Naive thymus-derived CD8-positive, alpha-beta T cell (primary cell): ENCODE measurements at regions not wholly inside any gene's neighbourhood (a gene's known extent, or its start where the extent isn't known, plus 50 kb on each side); places are given as distances from the start of the nearest gene placed in this dataset.

ENCODE experiments used
- ATAC-seq, 2 donors: fragments of 150-1000 bp; cut with Tn5 transposase in 1 of 2; sonication (Bioruptor Pico), chemical (Tn5 transposase) in 1 of 2; 1 replicate in 1 of 2; 2 replicates in 1 of 2; pipeline ENCODE4 v1.10.0; 2021; ENCODE audit warnings: mild to moderate bottlenecking in 2 of 2, moderate library complexity in 2 of 2
- POLR2A ChIA-PET: fragments of 350-600 bp; sonication (Branson Sonifier 250); formaldehyde crosslinking; loops from one replicate; lab custom pipeline; 2021; ENCODE audit warnings: antibody characterized with exemption; lab: Charles Lee
- DNase-seq, 10 donors: peaks; one replicate each; pipeline versions ENCODE4 v3.0.0 to v3.0.0-alpha.2; 2020 to 2022
- H3K27ac Mint-ChIP-seq, 10 donors: one replicate each; pipeline ENCODE4 v1.8.0; 2020 to 2022; ENCODE audit warnings: mild to moderate bottlenecking in 10 of 10, mixed read lengths in 10 of 10, moderate library complexity in 4 of 10, inconsistent platforms in 1 of 10
- H3K27me3 Mint-ChIP-seq, 5 donors: one replicate each; pipeline ENCODE4 v1.8.0; 2021 to 2022; ENCODE audit warnings: mixed read lengths in 5 of 5
- H3K36me3 Mint-ChIP-seq, 3 donors: one replicate each; pipeline ENCODE4 v1.8.0; 2020 to 2022; ENCODE audit warnings: mixed read lengths in 3 of 3, mild to moderate bottlenecking in 2 of 3, inconsistent platforms in 1 of 3
- H3K4me1 Mint-ChIP-seq, 4 donors: one replicate each; pipeline ENCODE4 v1.8.0; 2021 to 2022; ENCODE audit warnings: mixed read lengths in 4 of 4
- H3K4me3 Mint-ChIP-seq, 10 donors: one replicate each; pipeline ENCODE4 v1.8.0; 2020 to 2022; ENCODE audit warnings: mild to moderate bottlenecking in 10 of 10, mixed read lengths in 10 of 10, moderate library complexity in 6 of 10, inconsistent platforms in 1 of 10
- H3K9me3 Mint-ChIP-seq, 9 donors: one replicate each; pipeline ENCODE4 v1.8.0; 2020 to 2022; ENCODE audit warnings: mixed read lengths in 9 of 9, mild to moderate bottlenecking in 3 of 9, inconsistent platforms in 1 of 9, moderate library complexity in 1 of 9

DNA sequence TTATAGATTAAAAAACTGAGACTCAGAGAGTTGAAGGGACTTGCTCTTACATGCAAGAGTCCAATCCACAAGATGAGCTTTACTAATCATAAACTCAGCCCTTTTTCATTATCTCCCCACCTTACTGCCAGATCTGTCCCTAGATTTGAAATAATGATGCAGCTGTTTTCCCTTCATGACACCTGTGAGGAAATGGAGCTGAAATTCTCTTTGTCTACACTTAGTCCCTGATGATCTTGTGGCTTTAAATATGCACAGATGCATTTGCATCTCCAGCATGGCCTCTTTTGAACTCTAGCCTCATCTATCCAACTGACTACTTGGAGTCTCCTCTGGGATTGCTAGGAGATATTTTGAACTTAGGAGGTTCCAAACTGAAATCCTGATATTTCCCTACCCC is 188.9 kb upstream of the AFF2 start:
- peaks cover 15 to 41% (median 35%) of the 10 kb centered on the region in 4 donors for H3K4me1 Mint-ChIP-seq
- peak overlapping the region in 7 of 10 donors; percentile 13 to 58 (median 39) for H3K4me3 Mint-ChIP-seq
- ATAC-seq (no peak), DNase-seq (no peak)
- peak overlapping the region in 7 of 10 donors; percentile 11 to 78 (median 71) for H3K27ac Mint-ChIP-seq
- H3K36me3 Mint-ChIP-seq = no peaks in the 10 kb centered on the region
- H3K27me3 Mint-ChIP-seq = no peaks in the 10 kb centered on the region
- H3K9me3 Mint-ChIP-seq = no peaks in the 10 kb centered on the region
- POLR2A ChIA-PET = interaction anchor here (2.1 to 2.4 kb wide), 2 partner anchors 22 to 70 kb away, joined by 5 to 7 read pairs; no protein-coding TSS in a partner anchor

DNA sequence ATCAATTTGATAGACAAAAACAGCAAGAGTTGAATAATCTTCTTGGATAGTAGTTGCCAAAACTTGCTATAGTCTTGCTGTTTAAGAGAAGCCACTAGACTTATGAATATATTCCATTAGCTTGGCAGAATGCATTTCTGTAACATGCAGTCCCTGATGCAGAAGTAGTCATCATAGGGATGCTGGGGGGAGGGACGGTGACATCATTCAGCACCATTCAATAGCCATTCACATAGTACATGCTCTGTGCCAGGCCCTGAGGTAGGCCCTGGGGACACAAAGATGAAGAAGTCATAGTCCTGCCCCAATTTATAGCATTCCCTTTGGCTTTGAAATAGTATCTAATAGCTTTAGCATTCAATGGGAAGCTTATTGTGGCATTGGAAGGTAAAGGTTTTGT is 185.5 kb upstream of the AFF2 start:
- no peak for ATAC-seq
- no peak overlapping the region for H3K4me3 Mint-ChIP-seq
- H3K36me3 Mint-ChIP-seq = no peaks in the 10 kb centered on the region

DNA sequence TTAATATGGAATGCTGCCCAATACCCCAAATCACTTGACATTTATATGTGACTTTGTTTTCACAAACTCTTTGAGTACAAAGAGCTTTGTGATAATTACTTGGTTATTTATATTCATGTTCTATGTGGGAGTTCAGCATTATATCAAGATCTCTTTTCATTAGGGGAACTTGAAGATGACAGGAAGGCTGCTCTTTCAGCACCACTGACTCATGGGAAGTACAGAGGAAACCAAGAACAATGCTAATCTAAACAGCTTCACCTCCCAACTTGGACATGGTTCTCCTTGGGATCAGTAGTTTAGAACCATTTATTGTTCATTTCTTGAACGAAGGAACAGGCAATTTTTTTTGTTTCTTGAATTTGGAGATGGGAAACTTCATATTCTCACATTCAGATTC is 184.0 kb upstream of the AFF2 start:
- Mint-ChIP-seq H3K9me3 (no peaks in the 10 kb centered on the region), H3K27ac (no peak overlapping the region)
- POLR2A ChIA-PET = no interaction called here

More for the DNA sequence above, 185.5 kb upstream of the AFF2 start:
- H3K27ac Mint-ChIP-seq = no peak overlapping the region
- DNase-seq = no peak
- POLR2A ChIA-PET = no interaction called here
- H3K27me3 Mint-ChIP-seq = no peaks in the 10 kb centered on the region
- no peaks in the 10 kb centered on the region for H3K9me3 Mint-ChIP-seq
- H3K4me1 Mint-ChIP-seq = peaks cover 9 to 27% (median 25%) of the 10 kb centered on the region in 4 donors

DNA sequence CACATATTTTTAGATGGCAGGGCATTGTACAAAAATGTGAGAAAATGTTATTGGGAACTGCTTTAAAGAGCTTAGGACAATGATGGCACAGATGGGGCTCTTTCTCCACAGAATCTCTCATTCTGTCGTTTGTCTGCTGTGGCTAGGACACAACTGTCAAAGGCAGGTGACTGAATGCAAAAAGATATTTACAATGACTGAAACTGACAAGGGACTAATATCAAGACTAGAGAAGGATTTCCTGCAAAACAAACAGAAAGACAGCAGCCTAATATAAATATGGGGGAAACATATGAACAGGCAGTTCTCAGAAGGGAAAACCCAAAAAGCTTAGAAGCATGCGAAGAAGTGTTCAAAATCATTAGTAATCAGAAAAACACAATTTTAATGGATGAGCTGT is 177.5 kb upstream of the AFF2 start:
- peaks cover 0 to 5% (median 2%) of the 10 kb centered on the region in 3 donors for H3K36me3 Mint-ChIP-seq
- H3K27me3 Mint-ChIP-seq = no peaks in the 10 kb centered on the region
- DNase-seq (no peak), ATAC-seq (no peak)
- POLR2A ChIA-PET = no interaction called here
- no peak overlapping the region for H3K4me3 Mint-ChIP-seq
- H3K9me3 Mint-ChIP-seq = peaks cover 0 to 13% (median 0%) of the 10 kb centered on the region in 9 donors
- no peak overlapping the region for H3K27ac Mint-ChIP-seq
- no peaks in the 10 kb centered on the region for H3K4me1 Mint-ChIP-seq

More for the DNA sequence above, 184.0 kb upstream of the AFF2 start:
- peaks cover 8 to 16% (median 12%) of the 10 kb centered on the region in 4 donors for H3K4me1 Mint-ChIP-seq
- no peaks in the 10 kb centered on the region for H3K36me3 Mint-ChIP-seq
- no peak overlapping the region for H3K4me3 Mint-ChIP-seq
- DNase-seq (no peak), ATAC-seq (no peak)
- H3K27me3 Mint-ChIP-seq = no peaks in the 10 kb centered on the region

DNA sequence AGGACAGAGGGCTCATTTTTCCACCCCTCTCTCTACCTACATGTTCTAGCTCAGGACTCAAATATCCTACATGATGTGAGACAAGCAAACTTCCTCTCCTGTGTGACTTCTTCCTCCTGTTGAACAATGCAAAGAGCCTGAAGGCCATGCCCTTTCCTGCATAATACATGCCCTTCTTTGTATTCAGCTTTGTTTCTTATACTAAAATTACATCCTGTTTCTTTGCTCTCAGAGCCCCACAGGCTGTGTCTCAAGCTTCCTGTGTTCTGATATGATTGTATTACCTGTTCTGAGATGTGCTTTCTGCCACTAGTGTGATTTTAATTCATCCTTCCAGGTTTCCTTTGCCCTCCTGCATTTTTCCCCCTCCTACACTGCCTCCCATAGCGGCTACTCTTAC is 166.4 kb upstream of the AFF2 start:
- H3K4me1 Mint-ChIP-seq = peaks cover 23 to 73% (median 47%) of the 10 kb centered on the region in 4 donors
- POLR2A ChIA-PET = interaction anchor here (0.6 to 1.6 kb wide), 3 partner anchors 10 to 46 kb away, joined by 5 to 7 read pairs (median 6); no protein-coding TSS in a partner anchor

DNA sequence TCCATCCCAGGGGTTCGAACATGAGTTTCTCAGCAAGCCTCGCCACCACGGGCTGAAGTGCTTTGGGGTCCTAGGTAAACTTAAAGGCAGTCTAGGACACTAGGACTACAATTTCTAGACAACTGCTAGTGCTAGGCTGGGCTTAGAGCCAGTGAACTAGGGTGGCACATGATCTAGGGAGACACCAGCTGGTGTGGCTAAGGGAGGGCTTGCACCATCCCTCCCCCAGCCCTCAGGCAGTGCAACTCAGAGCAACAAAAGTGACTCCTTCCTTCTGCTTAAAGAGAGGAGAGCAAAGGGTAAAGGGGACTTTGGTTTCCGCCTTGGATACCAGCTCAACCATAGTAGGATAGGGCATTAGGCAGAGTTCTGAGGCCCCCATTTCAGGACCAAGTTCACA is 162.5 kb upstream of the AFF2 start:
- Mint-ChIP-seq H3K36me3 (peaks cover 0 to 17% (median 0%) of the 10 kb centered on the region in 3 donors), H3K9me3 (peaks cover 0 to 27% (median 4%) of the 10 kb centered on the region in 9 donors), H3K4me1 (peaks cover 32 to 86% (median 74%) of the 10 kb centered on the region in 4 donors), H3K4me3 (no peak overlapping the region), H3K27me3 (no peaks in the 10 kb centered on the region), H3K27ac (peak overlapping the region in 1 of 10 donors; percentile 37)
- ATAC-seq = no peak
- POLR2A ChIA-PET = no interaction called here
- no peak for DNase-seq

More for the DNA sequence above, 166.4 kb upstream of the AFF2 start:
- peak overlapping the region; percentile 83 to 97 (median 93) for H3K27ac Mint-ChIP-seq
- DNase-seq = peak in 5 of 10 donors; percentile 1 to 61 (median 31)
- H3K9me3 Mint-ChIP-seq = peaks cover 0 to 6% (median 0%) of the 10 kb centered on the region in 9 donors
- no peaks in the 10 kb centered on the region for H3K36me3 Mint-ChIP-seq
- ATAC-seq = peak; percentile 91 to 98
- peak overlapping the region; percentile 36 to 73 (median 59) for H3K4me3 Mint-ChIP-seq
- no peaks in the 10 kb centered on the region for H3K27me3 Mint-ChIP-seq

DNA sequence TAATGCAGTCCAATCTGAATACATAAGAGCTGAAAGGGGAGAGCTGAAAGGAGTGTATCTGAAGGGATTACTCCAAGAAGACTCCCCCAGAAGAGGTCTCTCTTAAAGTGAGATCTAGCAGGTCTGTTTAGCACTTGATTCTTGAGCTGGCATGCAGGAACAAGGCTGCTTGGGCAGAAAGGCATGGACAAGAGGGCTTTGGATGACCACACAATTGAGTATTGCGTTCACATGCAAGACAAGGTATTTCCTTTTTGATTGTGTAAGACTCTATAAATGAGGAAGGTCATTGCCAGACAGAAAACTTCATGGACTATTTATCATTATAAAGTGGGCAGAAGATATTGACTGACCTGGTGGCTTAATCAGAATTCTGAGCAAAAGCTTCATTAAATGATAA is 145.5 kb upstream of the AFF2 start:
- H3K27ac Mint-ChIP-seq = no peak overlapping the region
- POLR2A ChIA-PET = no interaction called here
- ATAC-seq = no peak
- peaks cover 0 to 4% (median 0%) of the 10 kb centered on the region in 3 donors for H3K36me3 Mint-ChIP-seq
- peaks cover 0 to 7% (median 2%) of the 10 kb centered on the region in 4 donors for H3K4me1 Mint-ChIP-seq
- no peak overlapping the region for H3K4me3 Mint-ChIP-seq
- DNase-seq = no peak
- H3K9me3 Mint-ChIP-seq = peaks cover 0 to 15% (median 4%) of the 10 kb centered on the region in 9 donors
- no peaks in the 10 kb centered on the region for H3K27me3 Mint-ChIP-seq

DNA sequence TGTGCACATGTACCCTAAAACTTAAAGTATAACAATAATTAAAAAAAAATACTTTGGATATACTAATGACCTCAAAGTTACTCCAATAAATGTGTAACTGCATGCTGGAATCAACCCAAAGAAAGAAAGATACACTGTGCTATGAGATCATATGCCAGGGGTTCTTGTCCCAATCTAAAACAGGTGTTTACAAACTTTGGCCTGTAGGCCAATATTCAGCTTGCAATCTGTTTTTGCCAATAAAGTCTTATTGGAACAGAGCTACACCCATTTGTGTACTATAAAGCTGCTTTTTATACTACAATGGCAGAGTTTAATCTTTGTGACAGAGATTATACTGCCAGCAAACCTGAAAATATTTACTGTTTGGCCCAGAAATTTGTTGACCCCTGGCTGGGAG is 138.8 kb upstream of the AFF2 start:
- no peak overlapping the region for H3K4me3 Mint-ChIP-seq
- POLR2A ChIA-PET = no interaction called here
- H3K27me3 Mint-ChIP-seq = no peaks in the 10 kb centered on the region
- ATAC-seq (no peak), DNase-seq (no peak)
- no peaks in the 10 kb centered on the region for H3K36me3 Mint-ChIP-seq
- H3K4me1 Mint-ChIP-seq = peaks cover 0 to 14% (median 3%) of the 10 kb centered on the region in 4 donors
- peaks cover 0 to 2% (median 0%) of the 10 kb centered on the region in 9 donors for H3K9me3 Mint-ChIP-seq
- no peak overlapping the region for H3K27ac Mint-ChIP-seq

DNA sequence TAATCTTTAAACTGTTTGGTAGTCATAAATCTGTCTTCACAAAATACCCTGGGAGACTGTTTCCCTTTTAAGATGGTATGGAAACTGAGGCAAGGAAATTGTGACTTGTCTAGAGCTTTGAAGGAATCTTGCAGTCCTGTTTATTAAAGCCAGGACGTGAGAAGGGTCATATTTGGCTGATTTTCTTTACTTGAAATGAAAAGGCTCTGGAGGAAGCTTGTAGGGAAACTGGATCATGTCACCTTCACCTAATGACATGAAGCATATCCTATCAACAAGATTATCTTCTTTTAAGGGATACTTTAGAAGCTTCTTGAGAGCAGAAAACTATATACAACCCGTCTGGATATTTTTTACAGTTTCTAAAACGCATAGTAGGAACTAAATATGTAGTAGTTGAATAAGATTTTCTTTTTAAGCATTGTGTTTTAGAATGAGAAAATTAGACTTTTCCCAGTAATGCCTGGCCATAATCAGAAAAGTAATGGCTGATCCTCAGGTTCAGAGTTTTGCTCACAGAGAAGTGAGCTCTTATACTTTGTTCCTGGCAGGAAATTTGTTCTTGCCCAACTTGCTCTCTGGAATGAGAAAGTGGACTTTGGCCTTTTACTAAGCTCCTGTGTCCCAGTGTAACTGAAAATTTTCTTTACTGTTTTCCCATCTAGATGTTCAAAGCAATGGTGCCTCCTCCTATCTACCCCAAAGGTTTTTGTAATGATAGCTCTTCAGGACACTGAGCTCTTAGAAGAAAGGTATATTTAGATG is 136.8 kb upstream of the AFF2 start:
- DNase-seq = no peak
- POLR2A ChIA-PET = no interaction called here
- Mint-ChIP-seq H3K27ac (no peak overlapping the region), H3K9me3 (peaks cover 0 to 2% (median 0%) of the 10 kb centered on the region in 9 donors), H3K36me3 (no peaks in the 10 kb centered on the region), H3K4me1 (peaks cover 0 to 7% (median 2%) of the 10 kb centered on the region in 4 donors), H3K4me3 (no peak overlapping the region), H3K27me3 (no peaks in the 10 kb centered on the region)
- no peak for ATAC-seq

DNA sequence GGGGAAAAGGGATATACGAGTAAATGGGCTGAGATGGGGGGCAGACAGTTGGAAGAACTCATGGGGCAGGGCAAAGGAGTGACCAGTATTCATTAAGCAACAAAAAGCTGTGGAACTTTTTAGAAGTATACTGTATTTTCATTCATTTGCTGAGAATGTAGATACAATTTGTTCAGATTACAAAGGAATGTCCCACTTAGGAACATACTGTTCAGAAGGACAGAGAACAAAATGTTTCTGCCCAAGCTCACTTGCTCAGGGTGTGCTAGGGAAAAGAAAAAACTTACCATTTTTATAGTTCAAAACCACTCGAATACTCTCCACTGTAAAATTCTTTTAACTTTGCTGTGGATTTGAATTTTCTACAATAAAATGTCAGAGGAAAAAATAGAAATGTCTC is 135.2 kb upstream of the AFF2 start:
- Mint-ChIP-seq H3K27me3 (no peaks in the 10 kb centered on the region), H3K36me3 (no peaks in the 10 kb centered on the region), H3K4me1 (peaks cover 0 to 7% (median 2%) of the 10 kb centered on the region in 4 donors), H3K4me3 (no peak overlapping the region), H3K9me3 (peaks cover 0 to 2% (median 0%) of the 10 kb centered on the region in 9 donors), H3K27ac (peak overlapping the region in 1 of 10 donors; percentile 34)
- DNase-seq (no peak), ATAC-seq (no peak)
- POLR2A ChIA-PET = no interaction called here

DNA sequence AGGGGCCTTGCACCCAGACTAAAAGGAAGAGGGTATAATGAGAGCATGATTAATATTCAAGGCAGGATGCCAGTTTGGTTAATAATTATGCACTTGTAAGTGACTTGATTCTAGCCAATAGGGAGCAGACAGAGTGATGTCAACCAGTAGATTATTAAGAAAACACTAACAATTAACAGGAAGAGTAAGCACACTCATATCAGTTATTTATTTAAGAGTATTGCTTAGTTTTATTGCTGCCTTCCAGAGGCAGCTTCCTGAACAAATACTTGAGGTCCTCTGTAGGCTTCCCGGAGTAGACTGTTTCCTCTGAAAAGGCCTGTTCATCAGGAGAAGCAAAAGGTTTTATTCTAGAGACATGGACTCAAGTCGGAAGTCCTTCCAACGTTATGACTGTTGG is 129.1 kb upstream of the AFF2 start:
- H3K9me3 Mint-ChIP-seq = peaks cover 0 to 10% (median 0%) of the 10 kb centered on the region in 9 donors
- no peaks in the 10 kb centered on the region for H3K27me3 Mint-ChIP-seq
- H3K36me3 Mint-ChIP-seq = peaks cover 0 to 2% (median 0%) of the 10 kb centered on the region in 3 donors
- no peak for DNase-seq
- POLR2A ChIA-PET = no interaction called here
- no peak overlapping the region for H3K4me3 Mint-ChIP-seq
- H3K4me1 Mint-ChIP-seq = peaks cover 0 to 5% (median 2%) of the 10 kb centered on the region in 4 donors
- ATAC-seq = no peak
- H3K27ac Mint-ChIP-seq = no peak overlapping the region

DNA sequence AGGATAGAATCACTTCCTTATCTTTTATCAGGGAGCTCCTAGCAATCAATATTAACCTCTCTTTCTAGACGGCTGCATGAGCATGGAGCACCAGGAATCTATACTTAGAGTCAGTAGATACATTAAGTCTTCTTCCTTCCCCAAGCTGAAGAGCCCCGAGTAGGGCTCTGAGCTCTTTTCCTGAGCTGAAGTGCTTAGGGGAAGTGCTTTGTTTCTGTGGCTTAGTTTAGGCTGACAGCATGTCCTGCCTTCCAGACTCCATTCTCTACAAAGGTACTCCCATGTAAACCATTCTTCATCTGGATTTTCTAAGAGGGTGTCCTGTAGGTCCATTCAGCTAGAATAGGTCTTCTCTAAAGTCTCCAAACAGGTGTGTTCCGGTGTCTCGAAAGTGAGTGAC is 127.5 kb upstream of the AFF2 start:
- Mint-ChIP-seq H3K27me3 (no peaks in the 10 kb centered on the region), H3K4me3 (no peak overlapping the region), H3K36me3 (peaks cover 0 to 2% (median 0%) of the 10 kb centered on the region in 3 donors), H3K9me3 (peaks cover 0 to 13% (median 0%) of the 10 kb centered on the region in 9 donors), H3K27ac (peak overlapping the region in 1 of 10 donors; percentile 86), H3K4me1 (peaks cover 0 to 5% (median 2%) of the 10 kb centered on the region in 4 donors)
- ATAC-seq (no peak), DNase-seq (no peak)
- POLR2A ChIA-PET = no interaction called here

DNA sequence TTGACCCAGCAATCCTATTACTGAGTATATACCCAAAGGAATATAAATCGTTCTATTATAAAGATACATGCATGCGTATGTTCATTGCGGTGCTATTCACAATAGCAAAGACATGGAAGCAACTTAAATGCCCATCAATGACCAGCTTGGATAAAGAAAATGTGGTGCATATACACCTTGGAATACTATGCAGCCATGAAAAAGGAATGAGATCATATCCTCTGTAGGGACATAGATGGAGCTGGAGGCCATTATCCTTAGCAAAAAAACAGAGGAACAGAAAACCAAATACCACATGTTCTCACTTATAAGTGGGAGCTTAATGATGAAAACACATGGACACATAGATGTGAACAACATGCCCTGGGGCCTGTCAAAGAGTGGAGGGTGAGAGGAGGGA is 124.1 kb upstream of the AFF2 start:
- H3K9me3 Mint-ChIP-seq = peaks cover 0 to 13% (median 0%) of the 10 kb centered on the region in 9 donors
- H3K4me1 Mint-ChIP-seq = peaks cover 10 to 21% (median 18%) of the 10 kb centered on the region in 4 donors
- no peaks in the 10 kb centered on the region for H3K27me3 Mint-ChIP-seq
- H3K27ac Mint-ChIP-seq = no peak overlapping the region
- H3K36me3 Mint-ChIP-seq = peaks cover 0 to 2% (median 0%) of the 10 kb centered on the region in 3 donors
- no peak overlapping the region for H3K4me3 Mint-ChIP-seq
- POLR2A ChIA-PET = interaction anchor here (0.9 to 1.0 kb wide), 2 partner anchors 38 to 66 kb away, joined by 3 to 5 read pairs; no protein-coding TSS in a partner anchor
- no peak for DNase-seq
- no peak for ATAC-seq
